K562 (cell line): ENCODE measurements at regions not wholly inside any gene's neighbourhood (a gene's known extent, or its start where the extent isn't known, plus 50 kb on each side); places are given as distances from the start of the nearest gene placed in this dataset.

Source experiments
- ATAC-seq: fragments of 200-7000 bp; cut with Tn5 transposase; 3 replicates; pipeline ENCODE4 v1.9.1; 2020; ENCODE audit warnings: moderate library complexity
- BruUV-seq: library from RNA; stranded (reverse); fragments of 400-500 nt; replicated peaks from 2 replicates; lab custom pipeline; 2021; lab: Mats Ljungman, UMichigan
- CTCF ChIA-PET: fragments of 300-600 bp; formaldehyde crosslinking; extraction: SDS; loops from one replicate; lab custom pipeline; 2021; ENCODE audit warnings: low intra/inter-chr PET ratio; lab: Yijun Ruan, JAX
- POLR2A ChIA-PET: fragments of 300-600, 350-650 bp; sonication (Branson Sonifier 250); formaldehyde crosslinking; extraction: SDS; loops from one replicate; lab custom pipeline; 2021; ENCODE audit warnings: antibody characterized with exemption, inconsistent platforms; lab: Yijun Ruan, JAX
- DNase-seq, 4 experiments: peaks; one replicate each; pipeline versions ENCODE4 v3.0.0 to v3.0.0-alpha.2; 2011 to 2018; ENCODE audit warnings: low spot score in 3 of 4, mixed read lengths in 3 of 4; ENCODE audit errors: extremely low read depth in 1 of 4
- FAIRE-seq: peaks from 2 replicates; lab custom pipeline; 2011; peaks lifted over from hg19 to GRCh38; lab: Jason Lieb, UNC
- H2AFZ ChIP-seq: 2 replicates; pipeline ENCODE4 v1.6.0; 2011; ENCODE audit warnings: low read depth, low read length, control low read depth, inconsistent platforms
- H3K27ac ChIP-seq: fragments of 200-600 bp; 3 replicates; pipeline ENCODE4 v1.8.0; 2011; ENCODE audit warnings: low read depth, mild to moderate bottlenecking, control low read depth, inconsistent platforms, low read length, moderate library complexity, mixed read lengths; ENCODE audit errors: extremely low read depth
- H3K27me3 ChIP-seq, 2 experiments: fragments of 300-600 bp in 1 of 2; 2 replicates in 1 of 2; 3 replicates in 1 of 2; pipeline versions ENCODE4 v1.6.0 to v1.8.0; 2011; ENCODE audit warnings: inconsistent platforms in 2 of 2, low read length in 2 of 2, mild to moderate bottlenecking in 1 of 2, mixed read lengths in 1 of 2, moderate library complexity in 1 of 2; ENCODE audit not compliant: control insufficient read depth in 2 of 2, insufficient read depth in 2 of 2
- H3K36me3 ChIP-seq: fragments of 300-600 bp; 3 replicates; pipeline ENCODE4 v1.8.0; 2011; ENCODE audit warnings: mild to moderate bottlenecking, low read length, inconsistent platforms; ENCODE audit not compliant: control insufficient read depth, insufficient read depth
- H3K4me1 ChIP-seq, 2 experiments: fragments of 200-600 bp in 1 of 2; replicated peaks in 1 of 2; 2 replicates in 1 of 2; 3 replicates in 1 of 2; pipeline versions ENCODE4 v1.5.1 to v1.8.0; 2011; ENCODE audit warnings: inconsistent platforms in 2 of 2, low read length in 2 of 2, mild to moderate bottlenecking in 1 of 2, mixed read lengths in 1 of 2, moderate library complexity in 1 of 2; ENCODE audit not compliant: control insufficient read depth in 2 of 2, insufficient read depth in 2 of 2
- H3K4me2 ChIP-seq: 2 replicates; pipeline ENCODE4 v1.6.1; 2011; ENCODE audit warnings: low read length, control low read depth, inconsistent platforms, mixed read lengths; ENCODE audit not compliant: insufficient read depth
- H3K4me3 ChIP-seq: fragments of 200-600 bp; sonication (generic), shearing (Covaris generic); 2 replicates; pipeline ENCODE4 v1.5.1; 2016; ENCODE audit warnings: control low read depth, inconsistent platforms
- H3K79me2 ChIP-seq: fragments of 200-600 bp; 3 replicates; pipeline ENCODE4 v1.8.0; 2011; ENCODE audit warnings: low read length, inconsistent platforms; ENCODE audit not compliant: control insufficient read depth, insufficient read depth
- H3K9ac ChIP-seq, 2 experiments: 2 replicates each; pipeline versions ENCODE4 v1.6.0 to v1.6.1; 2011; ENCODE audit warnings: low read depth in 2 of 2, low read length in 2 of 2, control low read depth in 1 of 2, inconsistent platforms in 1 of 2, mild to moderate bottlenecking in 1 of 2, mixed read lengths in 1 of 2; ENCODE audit not compliant: insufficient read depth in 1 of 2
- H3K9me1 ChIP-seq: one replicate; pipeline ENCODE4 v1.6.0; 2011; ENCODE audit warnings: inconsistent platforms, mild to moderate bottlenecking, low read length, moderate library complexity; ENCODE audit not compliant: control insufficient read depth, insufficient read depth
- H3K9me3 ChIP-seq: replicated peaks from 2 replicates; pipeline ENCODE4 v1.5.1; 2011; ENCODE audit warnings: low read depth, low read length, inconsistent platforms; ENCODE audit not compliant: control insufficient read depth, insufficient read depth
- H4K20me1 ChIP-seq: replicated peaks from 2 replicates; pipeline ENCODE4 v1.6.1; 2011; ENCODE audit warnings: low read length, inconsistent platforms, mixed read lengths; ENCODE audit not compliant: control insufficient read depth, insufficient read depth
- ARHGAP35 ChIP-seq: fragments of 450-650 bp; IDR thresholded peaks from 2 replicates; pipeline ENCODE4 v1.6.1; 2018; ENCODE audit not compliant: partially characterized antibody
- BHLHE40 ChIP-seq: IDR thresholded peaks from 2 replicates; pipeline ENCODE4 v1.6.1; 2011; ENCODE audit warnings: low read length, improper control_type of control experiment
- CREM ChIP-seq: IDR thresholded peaks from 2 replicates; pipeline ENCODE4 v1.6.1; 2014; ENCODE audit warnings: antibody characterized with exemption, low read depth
- MXD1 ChIP-seq: fragments of 250-450 bp; sonication (Bioruptor Pico); IDR thresholded peaks from 2 replicates; pipeline ENCODE4 v1.8.0; 2021; ENCODE audit warnings: borderline replicate concordance, mild to moderate bottlenecking, moderate library complexity; ENCODE audit not compliant: poor library complexity, severe bottlenecking
- PML ChIP-seq: IDR thresholded peaks from 2 replicates; pipeline ENCODE4 v1.6.1; 2012; ENCODE audit warnings: low read length, inconsistent platforms
- POLR2H ChIP-seq: IDR thresholded peaks from 2 replicates; pipeline ENCODE4 v1.6.1; 2016; ENCODE audit warnings: missing genetic modification characterization, low read depth, mild to moderate bottlenecking, control low read depth, missing compliant biosample characterization, moderate library complexity
- RBM22 ChIP-seq: fragments of 200-400 bp; formaldehyde crosslinking; IDR thresholded peaks from 2 replicates; pipeline ENCODE4 v1.6.1; 2018; ENCODE audit warnings: low read length, low read depth; ENCODE audit not compliant: poor library complexity, severe bottlenecking
- SPI1 ChIP-seq: IDR thresholded peaks from 2 replicates; pipeline ENCODE4 v1.6.1; 2011; ENCODE audit warnings: low read depth, low read length, control low read depth, borderline replicate concordance
- TARDBP ChIP-seq: fragments of 450-650 bp; IDR thresholded peaks from 2 replicates; pipeline ENCODE4 v1.6.1; 2016
- TBP ChIP-seq: optimal IDR thresholded peaks from 2 replicates; pipeline ENCODE3; 2011; ENCODE audit warnings: low read depth, low read length, improper control_type of control experiment
- TOE1 ChIP-seq, 2 experiments: fragments of 450-650 bp in 1 of 2; sonication (generic) in 1 of 2; formaldehyde crosslinking in 1 of 2; IDR thresholded peaks; 2 replicates each; pipeline versions ENCODE4 v1.7.1 to v1.8.0; 2016 to 2022; ENCODE audit warnings: borderline replicate concordance in 2 of 2, mild to moderate bottlenecking in 2 of 2, antibody characterized with exemption in 1 of 2, inconsistent platforms in 1 of 2, low read depth in 1 of 2, missing genetic modification reagents in 1 of 2, moderate library complexity in 1 of 2
- ZBTB9 ChIP-seq: fragments of 450-650 bp; formaldehyde crosslinking; IDR thresholded peaks from 2 replicates; pipeline ENCODE4 v1.4.0; 2020; ENCODE audit warnings: mild to moderate bottlenecking, moderate library complexity
- ZNF12 ChIP-seq: sonication (generic); formaldehyde crosslinking; IDR thresholded peaks from 2 replicates; pipeline ENCODE4 v1.4.0; 2020; ENCODE audit warnings: mild to moderate bottlenecking, missing genetic modification reagents
- WGBS: fragments of 100-300 bp; shearing (Covaris generic); methylation state at CpG from one replicate; pipeline ENCODE4 v1.1.6; 2016; ENCODE audit warnings: low coverage, mixed read lengths; ENCODE audit not compliant: insufficient coverage; ENCODE audit errors: missing lambda C conversion rate; 5-methylcytosine and 5-hydroxymethylcytosine counted together
- in situ Hi-C: fragments of 300-500 bp; cut with MboI; formaldehyde crosslinking; loops from 4 replicates; pipeline ENCODE4 v1.15.0; 2018; ENCODE audit warnings: inconsistent platforms, mixed read lengths
- intact Hi-C: fragments of 100-400 bp; cut with micrococcal nuclease; formaldehyde crosslinking; loops from 2 replicates; pipeline ENCODE4 v1.14.2; 2022

GRCh38 chr9:65410926-65411325 lies 125.9 kb upstream of the FOXD4L5 start (continued):
- TF ChIP-seq ZBTB9 (CRISPR knock-in tag) (no peak), TARDBP (no peak), TBP (no peak), PML (no peak), MXD1 (CRISPR knock-in tag) (no peak), ARHGAP35 (no peak), TOE1 (IDR thresholded peaks at IDR 0.05; ENCODE audit: borderline replicate concordance) (no peak), TOE1 (CRISPR knock-in tag; IDR thresholded peaks at IDR 0.05; ENCODE audit: borderline replicate concordance, low read depth) (no peak), ZNF12 (no peak), POLR2H (tag) (no peak)

GRCh38 chr9:65409471-65409980 lies 124.5 kb upstream of the FOXD4L5 start:
- Histone ChIP-seq H3K27ac (no peak overlapping the region), H3K36me3 (no peaks in the 10 kb centered on the region), H3K4me2 (no peak overlapping the region), H3K9me3 (no peaks in the 10 kb centered on the region), H3K9me1 (no peaks in the 10 kb centered on the region), H2AFZ (no peak overlapping the region), H3K27me3 (peaks cover 0 to 25% of the 10 kb centered on the region in 2 experiments; a peak in 3 of 5 replicates), H3K4me1 (no peaks in the 10 kb centered on the region; a peak in 1 of 5 replicates), H4K20me1 (no peaks in the 10 kb centered on the region), H3K79me2 (no peaks in the 10 kb centered on the region), H3K4me3 (no peak overlapping the region), H3K9ac (no peak overlapping the region)
- 13% methylated on average over 11 of the region's 14 CpGs for WGBS
- DNase-seq (no peak), FAIRE-seq (no peak), ATAC-seq (peak; percentile 20; the same call in 2 of the 3 replicates)
- no TSS peak for BruUV-seq
- CTCF ChIA-PET: no interaction called here
- TF ChIP-seq CREM (no peak), SPI1 (no peak), RBM22 (no peak), BHLHE40 (no peak)
- POLR2A ChIA-PET: interaction anchor here (0.6 kb wide), 1 partner anchor 8 kb away, joined by 4 read pairs; no protein-coding TSS in a partner anchor
- intact Hi-C loops (no loop called here), in situ Hi-C loops (no loop called here)
